Breast epithelium (tissue), 3 donors: ENCODE measurements at regions not wholly inside any gene's neighbourhood (a gene's known extent, or its start where the extent isn't known, plus 50 kb on each side); places are given as distances from the start of the nearest gene placed in this dataset.

Source experiments
- POLR2A ChIP-seq: fragments of 450-650 bp; IDR thresholded peaks from one replicate; pipeline ENCODE4 v1.6.1; 2016; ENCODE audit warnings: antibody characterized with exemption, mild to moderate bottlenecking, moderate library complexity
- TF ChIP-seq, protein P1 (sequence below), 3 donors: fragments of 450-650 bp; IDR thresholded peaks; one replicate each; pipeline ENCODE4 v1.5.1; 2016 to 2017; ENCODE audit warnings: antibody characterized with exemption in 3 of 3, mild to moderate bottlenecking in 3 of 3, moderate library complexity in 3 of 3

DNA sequence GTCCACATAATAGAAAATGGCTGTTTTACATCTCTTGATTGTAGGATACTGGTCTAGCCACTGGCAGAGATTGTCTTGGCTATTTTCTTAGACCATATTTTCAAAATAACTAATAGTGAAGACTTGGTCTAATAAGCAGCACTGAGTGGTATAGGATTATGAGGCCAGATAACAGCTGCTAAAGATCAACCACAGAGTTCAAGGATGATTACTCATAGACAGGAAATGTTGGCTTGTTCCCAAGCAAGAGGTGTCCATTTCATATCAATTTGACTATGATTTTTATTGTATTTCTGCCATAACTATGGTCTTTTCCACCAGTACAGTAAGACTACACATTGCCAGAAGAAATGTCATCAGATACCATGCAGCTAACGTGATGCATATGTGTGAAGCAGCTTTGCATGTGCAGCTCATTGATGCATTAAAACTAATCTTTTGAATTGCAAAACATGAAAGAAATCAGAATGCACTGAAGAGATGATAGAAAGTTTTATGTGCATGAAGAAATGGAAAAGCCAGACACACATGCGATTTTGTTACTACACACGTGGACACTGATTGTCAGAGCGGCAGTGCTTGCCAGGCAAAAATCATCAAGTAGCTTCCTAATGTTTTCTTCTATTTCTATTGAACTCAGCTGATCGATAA lies 693.3 kb downstream of the CDH11 start:
- TF ChIP-seq, protein P1, sequence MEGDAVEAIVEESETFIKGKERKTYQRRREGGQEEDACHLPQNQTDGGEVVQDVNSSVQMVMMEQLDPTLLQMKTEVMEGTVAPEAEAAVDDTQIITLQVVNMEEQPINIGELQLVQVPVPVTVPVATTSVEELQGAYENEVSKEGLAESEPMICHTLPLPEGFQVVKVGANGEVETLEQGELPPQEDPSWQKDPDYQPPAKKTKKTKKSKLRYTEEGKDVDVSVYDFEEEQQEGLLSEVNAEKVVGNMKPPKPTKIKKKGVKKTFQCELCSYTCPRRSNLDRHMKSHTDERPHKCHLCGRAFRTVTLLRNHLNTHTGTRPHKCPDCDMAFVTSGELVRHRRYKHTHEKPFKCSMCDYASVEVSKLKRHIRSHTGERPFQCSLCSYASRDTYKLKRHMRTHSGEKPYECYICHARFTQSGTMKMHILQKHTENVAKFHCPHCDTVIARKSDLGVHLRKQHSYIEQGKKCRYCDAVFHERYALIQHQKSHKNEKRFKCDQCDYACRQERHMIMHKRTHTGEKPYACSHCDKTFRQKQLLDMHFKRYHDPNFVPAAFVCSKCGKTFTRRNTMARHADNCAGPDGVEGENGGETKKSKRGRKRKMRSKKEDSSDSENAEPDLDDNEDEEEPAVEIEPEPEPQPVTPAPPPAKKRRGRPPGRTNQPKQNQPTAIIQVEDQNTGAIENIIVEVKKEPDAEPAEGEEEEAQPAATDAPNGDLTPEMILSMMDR (IDR thresholded peaks at IDR 0.05), result no peak
- no peak for TF ChIP-seq POLR2A
